ENCODE measurements at regions not wholly inside any gene's neighbourhood (a gene's known extent, or its start where the extent isn't known, plus 50 kb on each side); places are given as distances from the start of the nearest gene placed in this dataset.

GRCh38 chr2:129748250-129748649, 231.2 kb upstream of the RAB6C start:
- H3K27me3 ChIP-seq (ENCODE audit: control insufficient read depth in 4 of 4, insufficient read depth in 4 of 4, low read length in 3 of 4), result no peaks in the 10 kb centered on the region
- no peak overlapping the region for H3K4me3 ChIP-seq (ENCODE audit: low read depth in 1 of 3, low read length in 3 of 3)
- no peak overlapping the region for H3K27ac ChIP-seq (ENCODE audit: low read depth in 1 of 2, low read length in 2 of 2)
- DNase-seq (ENCODE audit: low spot score), result no peak
- WGBS, result 74% methylated on average over 5 of the region's 5 CpGs
- TF ChIP-seq, protein P1, sequence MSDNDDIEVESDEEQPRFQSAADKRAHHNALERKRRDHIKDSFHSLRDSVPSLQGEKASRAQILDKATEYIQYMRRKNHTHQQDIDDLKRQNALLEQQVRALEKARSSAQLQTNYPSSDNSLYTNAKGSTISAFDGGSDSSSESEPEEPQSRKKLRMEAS (IDR thresholded peaks at IDR 0.05), result no peak
- TF ChIP-seq NR2F2 (IDR thresholded peaks at IDR 0.05), result no peak
- TF ChIP-seq CTCF (IDR thresholded peaks at IDR 0.05; ENCODE audit: low read depth, low read length, missing input control), result no peak
- TF ChIP-seq, protein P2, sequence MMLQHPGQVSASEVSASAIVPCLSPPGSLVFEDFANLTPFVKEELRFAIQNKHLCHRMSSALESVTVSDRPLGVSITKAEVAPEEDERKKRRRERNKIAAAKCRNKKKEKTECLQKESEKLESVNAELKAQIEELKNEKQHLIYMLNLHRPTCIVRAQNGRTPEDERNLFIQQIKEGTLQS (IDR thresholded peaks at IDR 0.05), result no peak
- TF ChIP-seq GABPA (IDR thresholded peaks at IDR 0.05 in 1 of 2, conservative IDR thresholded peaks at IDR 0.05 in 1 of 2), result no peak
- H3K9me3 ChIP-seq (ENCODE audit: control insufficient read depth in 4 of 4, low read length in 3 of 4), result no peaks in the 10 kb centered on the region
- no peak overlapping the region for H3K9ac ChIP-seq (ENCODE audit: low read depth in 1 of 2, low read length in 2 of 2)
- no peaks in the 10 kb centered on the region for H3K36me3 ChIP-seq (ENCODE audit: control insufficient read depth in 4 of 4, insufficient read depth in 3 of 4, low read depth in 1 of 4, low read length in 3 of 4)
- H3K4me1 ChIP-seq (ENCODE audit: control insufficient read depth in 4 of 4, insufficient read depth in 4 of 4, low read length in 3 of 4), result no peaks in the 10 kb centered on the region

- no peaks in the 10 kb centered on the region for H3K9me3 ChIP-seq (ENCODE audit: control insufficient read depth in 4 of 4, low read length in 3 of 4)
- WGBS, result 34% methylated on average over 6 of the region's 6 CpGs
- no peaks in the 10 kb centered on the region for H3K4me1 ChIP-seq (ENCODE audit: control insufficient read depth in 4 of 4, insufficient read depth in 4 of 4, low read length in 3 of 4)
- DNase-seq (ENCODE audit: low spot score), result no peak
- no peak overlapping the region for H3K9ac ChIP-seq (ENCODE audit: low read depth in 1 of 2, low read length in 2 of 2)
- no peaks in the 10 kb centered on the region for H3K27me3 ChIP-seq (ENCODE audit: control insufficient read depth in 4 of 4, insufficient read depth in 4 of 4, low read length in 3 of 4)
- TF ChIP-seq RAD21 (IDR thresholded peaks at IDR 0.05) (no peak), FOXA1 (IDR thresholded peaks at IDR 0.05) (no peak), FOXA2 (IDR thresholded peaks at IDR 0.05) (no peak), YY1 (IDR thresholded peaks at IDR 0.05) (no peak), NR2F2 (IDR thresholded peaks at IDR 0.05) (no peak), SP1 (IDR thresholded peaks at IDR 0.05) (no peak), JUND (IDR thresholded peaks at IDR 0.05) (no peak), CTCF (IDR thresholded peaks at IDR 0.05; ENCODE audit: low read depth, low read length, missing input control) (no peak), EGR1 (IDR thresholded peaks at IDR 0.05; ENCODE audit: low read depth in 2 of 2) (no peak), GABPA (IDR thresholded peaks at IDR 0.05 in 1 of 2, conservative IDR thresholded peaks at IDR 0.05 in 1 of 2) (no peak), HNF4G (IDR thresholded peaks at IDR 0.05) (no peak), HNF4A (conservative IDR thresholded peaks at IDR 0.05) (no peak), RXRA (IDR thresholded peaks at IDR 0.05) (no peak)
- TF ChIP-seq, protein P1 (IDR thresholded peaks at IDR 0.05), result no peak
- TF ChIP-seq, protein P3, sequence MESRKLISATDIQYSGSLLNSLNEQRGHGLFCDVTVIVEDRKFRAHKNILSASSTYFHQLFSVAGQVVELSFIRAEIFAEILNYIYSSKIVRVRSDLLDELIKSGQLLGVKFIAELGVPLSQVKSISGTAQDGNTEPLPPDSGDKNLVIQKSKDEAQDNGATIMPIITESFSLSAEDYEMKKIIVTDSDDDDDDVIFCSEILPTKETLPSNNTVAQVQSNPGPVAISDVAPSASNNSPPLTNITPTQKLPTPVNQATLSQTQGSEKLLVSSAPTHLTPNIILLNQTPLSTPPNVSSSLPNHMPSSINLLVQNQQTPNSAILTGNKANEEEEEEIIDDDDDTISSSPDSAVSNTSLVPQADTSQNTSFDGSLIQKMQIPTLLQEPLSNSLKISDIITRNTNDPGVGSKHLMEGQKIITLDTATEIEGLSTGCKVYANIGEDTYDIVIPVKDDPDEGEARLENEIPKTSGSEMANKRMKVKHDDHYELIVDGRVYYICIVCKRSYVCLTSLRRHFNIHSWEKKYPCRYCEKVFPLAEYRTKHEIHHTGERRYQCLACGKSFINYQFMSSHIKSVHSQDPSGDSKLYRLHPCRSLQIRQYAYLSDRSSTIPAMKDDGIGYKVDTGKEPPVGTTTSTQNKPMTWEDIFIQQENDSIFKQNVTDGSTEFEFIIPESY (IDR thresholded peaks at IDR 0.05), result no peak
- TF ChIP-seq, protein P2 (IDR thresholded peaks at IDR 0.05), result no peak
- no peak overlapping the region for H3K4me3 ChIP-seq (ENCODE audit: low read depth in 1 of 3, low read length in 3 of 3)
- no peaks in the 10 kb centered on the region for H3K36me3 ChIP-seq (ENCODE audit: control insufficient read depth in 4 of 4, insufficient read depth in 3 of 4, low read depth in 1 of 4, low read length in 3 of 4)
- no peak overlapping the region for H3K27ac ChIP-seq (ENCODE audit: low read depth in 1 of 2, low read length in 2 of 2)
Measured at GRCh38 chr2:129748653-129749052, 230.8 kb upstream of the RAB6C start.

All from liver (tissue), 8 donors.